GM21576 (cell line): ENCODE measurements at regions not wholly inside any gene's neighbourhood (a gene's known extent, or its start where the extent isn't known, plus 50 kb on each side); places are given as distances from the start of the nearest gene placed in this dataset.

Experiments used
- ATAC-seq: cut with Tn5 transposase; IDR thresholded peaks from one replicate; pipeline ENCODE4 v1.9.1; 2021; ENCODE audit warnings: mild to moderate bottlenecking, moderate library complexity; ENCODE audit not compliant: unreplicated experiment

- ATAC-seq: no peak
These were observed 293.4 kb upstream of the GBE1 start for GRCh38 chr3:82054849-82055248.

DNA sequence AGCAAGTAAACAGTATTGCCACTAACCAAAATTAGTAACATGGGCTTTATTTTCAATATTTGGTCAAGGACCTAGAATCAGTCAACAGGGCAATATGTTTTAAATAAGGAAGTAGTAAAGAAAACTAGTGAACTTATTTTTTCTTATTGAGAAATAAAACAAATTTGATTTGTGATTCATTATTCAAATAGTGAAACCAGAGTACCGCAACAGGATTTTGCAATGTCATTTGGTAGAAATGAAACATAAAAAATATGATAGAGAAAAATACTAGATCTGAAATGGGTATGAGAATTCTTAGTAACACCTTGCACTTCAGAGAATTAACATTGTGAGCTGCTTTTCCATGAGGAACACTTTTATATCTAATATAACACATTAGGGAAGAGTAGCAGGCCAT lies 291.8 kb upstream of the GBE1 start:
- no peak for ATAC-seq

DNA sequence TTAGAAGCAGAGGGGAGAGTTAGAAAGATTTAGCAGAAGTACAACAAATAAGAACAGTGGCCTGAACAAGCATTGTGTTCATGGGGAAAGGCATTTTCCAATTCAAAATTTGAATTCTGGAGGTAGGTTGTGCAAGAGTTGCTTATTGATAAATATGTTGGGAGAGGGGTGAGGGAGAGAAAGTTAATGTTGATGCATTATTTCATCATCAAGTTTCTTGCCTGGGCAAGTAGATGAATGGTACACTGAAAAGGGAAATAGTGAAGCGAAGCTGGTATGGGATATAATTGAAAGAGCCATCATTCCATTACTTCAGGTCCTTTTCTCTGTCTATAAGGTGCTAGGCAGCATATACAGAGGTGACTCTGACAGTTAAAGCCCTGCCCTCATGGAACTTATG lies 288.9 kb upstream of the GBE1 start:
- ATAC-seq: no peak

- ATAC-seq: no peak
These were observed 287.3 kb upstream of the GBE1 start for GRCh38 chr3:82048711-82049110.

DNA sequence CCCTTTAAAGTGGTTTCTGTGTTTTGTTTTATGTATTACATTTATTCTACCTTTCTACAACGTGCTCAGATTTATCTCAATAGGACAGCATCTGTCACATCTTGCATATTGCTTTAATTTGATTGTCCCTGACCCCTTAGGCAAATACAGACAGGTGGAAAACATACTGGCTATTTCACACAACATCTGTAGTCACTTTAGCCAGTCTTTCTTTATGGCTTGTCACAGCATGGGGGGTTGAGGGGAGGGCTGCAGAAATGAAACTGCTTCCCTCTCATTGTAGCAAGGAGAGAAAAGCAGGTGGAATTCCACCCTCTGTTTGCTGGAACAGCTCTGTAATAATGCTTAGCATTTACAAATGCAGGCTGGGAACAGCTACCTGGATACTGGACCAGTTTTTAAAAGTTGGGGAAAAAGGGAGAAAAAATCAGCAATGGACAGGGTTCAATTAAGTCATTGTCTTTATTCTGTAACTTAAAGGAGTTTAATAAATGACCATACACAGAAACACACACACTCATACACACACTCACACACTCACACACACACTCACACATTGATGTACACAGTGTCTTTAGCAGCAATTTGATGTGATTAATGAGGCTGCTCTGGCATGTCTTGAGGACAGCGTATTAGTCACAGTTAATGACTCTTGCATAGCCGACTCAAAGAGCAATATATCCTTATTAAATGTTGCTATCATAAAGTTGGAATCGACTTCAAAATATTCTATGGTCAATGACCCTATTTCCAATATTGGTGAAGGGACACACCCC lies 283.7 kb upstream of the GBE1 start:
- ATAC-seq: no peak

GRCh38 chr3:82038556-82038955 lies 277.1 kb upstream of the GBE1 start:
- no peak for ATAC-seq

DNA sequence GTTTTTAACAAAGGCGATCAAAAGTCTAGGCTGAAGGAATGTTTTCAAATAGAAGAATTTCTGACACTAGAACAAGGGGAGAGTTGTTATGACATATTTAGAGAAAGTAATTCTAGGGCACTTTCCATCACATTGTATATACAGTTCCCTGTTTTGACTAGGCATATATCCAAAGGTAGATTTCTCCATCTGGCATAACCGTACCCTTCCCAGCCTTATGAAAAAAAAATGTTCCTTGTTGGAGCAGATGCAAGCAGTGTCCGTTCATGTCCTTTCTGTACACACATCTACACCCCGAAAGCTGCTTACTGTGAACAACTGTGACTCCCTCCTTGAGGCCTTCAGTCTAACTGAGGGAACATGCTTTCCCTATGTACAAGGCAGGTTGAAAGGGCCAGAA lies 271.7 kb upstream of the GBE1 start:
- ATAC-seq: no peak

DNA sequence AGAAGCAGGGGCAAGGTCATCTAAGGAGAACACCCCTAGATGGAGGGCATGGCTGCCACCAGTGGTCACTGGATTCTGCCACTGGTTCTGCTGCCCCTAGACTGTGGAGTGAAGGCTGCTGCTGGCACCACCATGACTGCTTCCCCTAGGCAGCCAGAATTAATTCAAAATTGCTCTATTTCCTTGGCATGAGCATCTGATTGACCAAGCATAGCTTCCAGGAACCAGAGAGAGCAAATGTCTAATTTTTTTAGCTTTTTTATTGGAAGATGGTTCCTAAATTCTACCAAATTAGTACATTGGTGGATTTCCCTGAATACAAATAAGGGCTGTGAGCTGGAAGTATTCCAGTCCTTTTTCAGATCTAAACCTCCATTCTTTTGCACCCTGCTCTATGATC lies 270.2 kb upstream of the GBE1 start:
- ATAC-seq: no peak

GRCh38 chr3:82030916-82031315 lies 269.5 kb upstream of the GBE1 start:
- no peak for ATAC-seq

- ATAC-seq: no peak
These were observed 261.4 kb upstream of the GBE1 start for GRCh38 chr3:82022836-82023235.

DNA sequence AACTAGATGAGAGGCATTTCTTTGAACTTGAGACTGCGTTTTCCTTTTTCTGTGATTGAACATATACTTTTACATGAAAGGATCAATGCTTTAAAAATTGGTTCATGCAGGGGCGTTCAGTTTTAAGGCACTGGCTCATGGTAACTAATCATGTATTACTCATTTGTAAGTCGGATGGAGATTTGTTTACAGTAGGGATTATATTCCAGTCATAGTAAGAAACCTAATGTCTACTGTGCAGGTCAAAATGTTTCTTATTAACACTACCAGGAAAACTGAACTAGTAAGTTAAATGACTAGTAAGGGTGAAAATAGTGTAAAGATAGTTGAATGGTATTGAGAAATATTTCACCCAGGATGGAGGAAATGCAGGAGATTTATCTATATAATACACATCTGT lies 258.8 kb upstream of the GBE1 start:
- ATAC-seq: no peak

GRCh38 chr3:82015241-82015640 lies 253.8 kb upstream of the GBE1 start:
- no peak for ATAC-seq

- no peak for ATAC-seq
These were observed 251.3 kb upstream of the GBE1 start for GRCh38 chr3:82012775-82013174.

GRCh38 chr3:82011336-82011735 lies 249.9 kb upstream of the GBE1 start:
- no peak for ATAC-seq

DNA sequence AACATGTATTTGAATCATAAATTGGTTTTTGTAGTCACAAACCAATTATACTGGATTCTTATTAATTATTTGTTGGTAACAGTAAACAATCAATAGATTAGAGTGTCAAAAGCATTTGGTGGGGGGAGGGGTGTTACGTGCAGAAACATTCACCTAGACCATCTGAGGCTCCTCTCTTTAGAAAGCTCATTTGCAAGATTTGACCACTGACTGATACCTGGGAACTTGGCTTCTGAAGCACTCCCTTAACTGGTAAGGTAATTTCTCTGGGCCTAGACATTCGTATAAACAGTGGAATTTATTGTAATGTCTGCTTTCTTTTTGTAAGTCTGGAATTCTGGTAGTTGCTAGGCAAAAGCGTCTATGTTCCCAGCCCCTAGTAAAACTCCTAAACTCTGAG lies 243.8 kb upstream of the GBE1 start:
- ATAC-seq: no peak

DNA sequence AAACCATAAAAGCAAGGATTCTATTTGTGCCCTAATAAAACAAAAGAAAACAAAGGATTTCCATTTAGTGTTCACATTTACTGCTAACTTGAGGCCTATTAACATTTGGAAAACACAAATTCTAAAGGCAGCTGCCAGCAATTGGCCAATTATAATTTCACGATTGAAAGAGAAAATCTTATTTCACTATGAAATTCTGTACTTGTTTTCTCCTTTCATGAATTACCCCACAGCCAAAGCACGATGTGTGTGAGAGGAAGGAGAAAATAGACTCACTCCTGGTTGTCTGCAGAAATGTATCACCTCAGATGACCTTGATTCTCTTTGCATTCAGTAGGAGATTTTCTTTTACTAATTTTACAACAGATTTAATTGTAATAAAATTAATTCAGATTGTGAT lies 242.8 kb upstream of the GBE1 start:
- ATAC-seq: no peak

DNA sequence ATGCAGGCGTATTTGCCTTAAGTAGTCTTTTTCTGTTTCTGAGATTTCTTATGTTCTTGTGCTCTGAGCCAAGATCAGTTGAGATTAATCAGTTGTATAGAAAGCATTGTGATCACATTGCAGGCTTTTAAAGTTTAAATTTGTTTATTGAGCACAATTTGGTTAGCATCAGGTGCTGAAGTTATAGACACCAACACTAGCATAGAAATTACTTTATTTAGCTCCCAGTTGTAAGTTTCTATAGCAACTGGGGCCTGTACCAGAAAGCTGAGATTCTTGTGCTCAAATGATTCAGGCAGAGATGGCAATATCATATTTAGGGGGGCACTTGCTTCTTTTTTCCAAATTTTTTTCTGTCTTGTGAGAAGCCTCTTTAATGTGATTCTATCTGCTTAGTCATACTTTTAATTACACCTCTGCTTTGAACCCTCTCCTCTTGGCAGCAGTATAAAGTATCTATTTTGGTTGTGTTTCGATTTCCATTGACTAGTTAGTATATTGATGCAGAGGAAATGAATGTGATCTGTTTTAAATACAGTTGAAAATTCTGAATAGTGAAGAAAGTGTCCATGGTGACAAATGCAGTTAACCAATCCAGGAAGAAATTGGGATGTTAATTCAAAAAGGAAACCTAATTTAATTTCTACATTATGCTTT lies 241.7 kb upstream of the GBE1 start:
- ATAC-seq: no peak

- ATAC-seq: no peak
These were observed 241.0 kb upstream of the GBE1 start for GRCh38 chr3:82002491-82002890.

DNA sequence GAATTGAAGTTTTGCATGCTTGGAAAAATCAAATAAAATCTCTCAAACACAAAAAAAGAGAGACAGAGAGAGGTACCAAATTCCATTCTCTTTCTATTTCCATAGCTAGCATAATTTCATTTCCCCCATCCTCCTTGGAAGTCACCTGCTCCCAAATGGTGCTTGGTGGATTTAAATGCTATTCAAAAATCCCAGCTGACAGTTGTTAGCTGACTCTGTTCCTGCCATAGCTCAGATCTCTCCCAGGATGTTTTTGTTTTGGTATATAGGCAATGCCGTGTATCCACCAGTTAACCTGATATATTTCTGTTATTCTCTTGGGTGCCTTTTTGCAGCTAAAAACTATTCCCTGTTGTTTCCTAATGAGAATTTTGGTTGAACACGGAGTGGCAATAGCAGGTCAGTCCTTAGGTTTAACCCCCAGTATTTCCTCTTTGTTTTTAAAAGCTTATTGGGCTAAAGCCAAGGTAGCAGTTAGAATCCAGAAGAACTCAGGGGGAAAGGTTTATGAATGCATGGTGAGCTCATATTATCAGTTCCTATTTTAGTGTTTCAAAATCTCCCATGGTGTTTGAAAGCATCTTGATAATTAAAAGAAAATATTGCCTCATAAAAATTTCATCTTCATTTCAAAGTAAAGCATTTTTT lies 240.0 kb upstream of the GBE1 start:
- no peak for ATAC-seq

DNA sequence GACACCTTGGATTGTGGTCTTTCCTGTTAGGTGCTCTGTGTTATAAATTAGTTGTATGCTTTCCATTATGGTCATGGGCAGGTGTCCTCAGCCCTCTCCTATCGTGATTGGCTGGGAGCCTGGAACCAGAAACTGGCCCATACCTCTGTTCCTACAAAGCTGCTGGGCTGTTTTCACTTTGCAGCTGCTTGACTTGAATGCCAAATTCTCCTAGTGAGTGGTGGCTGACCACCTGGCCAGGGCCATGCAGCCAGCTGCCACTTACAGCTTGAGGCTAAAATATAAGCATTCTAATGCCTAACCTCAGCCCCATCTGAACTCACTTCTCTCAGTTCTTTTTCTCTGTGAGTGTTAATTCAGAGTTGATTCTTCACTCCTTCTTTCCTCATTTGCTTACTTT lies 239.3 kb upstream of the GBE1 start:
- no peak for ATAC-seq

- ATAC-seq: no peak
These were observed 238.9 kb upstream of the GBE1 start for GRCh38 chr3:82000350-82000749.

DNA sequence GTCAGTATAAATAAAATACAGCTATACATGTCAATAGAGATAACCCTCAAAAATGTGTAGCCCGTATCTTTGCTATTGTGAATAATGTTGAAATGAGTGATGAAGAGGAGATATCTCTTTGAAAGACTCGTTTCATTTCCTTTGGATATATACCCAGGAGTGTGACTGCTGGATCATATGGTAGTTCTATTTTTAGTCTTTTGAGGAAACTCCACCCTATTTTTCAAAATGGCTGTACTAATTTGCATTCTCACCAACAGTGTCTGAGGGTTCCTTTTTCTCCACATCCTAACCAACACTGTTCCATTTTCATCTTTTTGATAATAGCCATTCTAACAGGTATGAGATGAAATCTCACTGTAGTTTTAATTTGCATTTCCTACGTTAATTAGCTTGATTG lies 237.5 kb upstream of the GBE1 start:
- ATAC-seq: no peak
